Panc1 (cell line): ENCODE measurements at regions not wholly inside any gene's neighbourhood (a gene's known extent, or its start where the extent isn't known, plus 50 kb on each side); places are given as distances from the start of the nearest gene placed in this dataset.

Source experiments
- ATAC-seq: fragments of 200-7000 bp; cut with Tn5 transposase; 2 replicates; pipeline ENCODE4 v1.9.1; 2020; ENCODE audit warnings: mild to moderate bottlenecking, moderate library complexity
- BruUV-seq: library from RNA; stranded (reverse); fragments of 400-500 nt; replicated peaks from 2 replicates; lab custom pipeline; 2021; lab: Mats Ljungman, UMichigan
- CTCF ChIA-PET: fragments of 300-600 bp; sonication (Branson Sonifier 250); formaldehyde crosslinking; loops from one replicate; lab custom pipeline; 2022; ENCODE audit warnings: antibody characterized with exemption; lab: Charles Lee
- POLR2A ChIA-PET: fragments of 300-600 bp; sonication (Branson Sonifier 250); formaldehyde crosslinking; loops from one replicate; lab custom pipeline; 2022; ENCODE audit warnings: antibody characterized with exemption; lab: Charles Lee
- DNase-seq: peaks from one replicate; pipeline ENCODE4 v3.0.0-alpha.2; 2010; ENCODE audit warnings: low read depth, low spot score
- H3K27ac ChIP-seq: 2 replicates; pipeline ENCODE4 v1.5.1; 2011; ENCODE audit warnings: mild to moderate bottlenecking, low read length, inconsistent platforms
- H3K27me3 ChIP-seq: fragments of 200-500 bp; sonication (Bioruptor generic); 2 replicates; pipeline ENCODE4 v1.6.0; 2014; ENCODE audit warnings: low read length, inconsistent platforms; ENCODE audit not compliant: control insufficient read depth, insufficient read depth
- H3K36me3 ChIP-seq: fragments of 200-500 bp; sonication (Bioruptor generic); 2 replicates; pipeline ENCODE4 v1.5.1; 2014; ENCODE audit warnings: inconsistent platforms, mild to moderate bottlenecking, low read length, moderate library complexity; ENCODE audit not compliant: control insufficient read depth, insufficient read depth
- H3K4me1 ChIP-seq: 2 replicates; pipeline ENCODE4 v1.5.1; 2011; ENCODE audit warnings: inconsistent platforms, mild to moderate bottlenecking, low read length, moderate library complexity; ENCODE audit not compliant: control insufficient read depth, insufficient read depth
- H3K4me3 ChIP-seq, 2 experiments: 2 replicates each; pipeline ENCODE4 v1.5.1; 2011 to 2012; ENCODE audit warnings: low read depth in 2 of 2, low read length in 2 of 2, mild to moderate bottlenecking in 2 of 2, inconsistent platforms in 1 of 2, moderate library complexity in 1 of 2
- H3K9me3 ChIP-seq: fragments of 200-500 bp; sonication (Bioruptor generic); 2 replicates; pipeline ENCODE4 v1.5.1; 2014; ENCODE audit warnings: low read depth, mild to moderate bottlenecking, inconsistent platforms, low read length, moderate library complexity; ENCODE audit not compliant: control insufficient read depth, insufficient read depth
- POLR2AphosphoS5 ChIP-seq: IDR thresholded peaks from 2 replicates; pipeline ENCODE4 v1.6.1; 2012; ENCODE audit warnings: mild to moderate bottlenecking, low read depth, low read length, moderate library complexity
- SIN3A ChIP-seq: IDR thresholded peaks from 2 replicates; pipeline ENCODE4 v1.6.1; 2012; ENCODE audit warnings: low read depth, mild to moderate bottlenecking, low read length, moderate library complexity, borderline replicate concordance; ENCODE audit not compliant: insufficient read depth
- TCF7L2 ChIP-seq: IDR thresholded peaks from 2 replicates; pipeline ENCODE4 v1.6.1; 2011; ENCODE audit warnings: mild to moderate bottlenecking, low read depth, low read length, inconsistent platforms
- in situ Hi-C: cut with HindIII; loops from 2 replicates; pipeline ENCODE4 v1.10.0; 2016; ENCODE audit warnings: low sequenced_read_pairs, low pct_unique_long_range_greater_than_20kb
- intact Hi-C: fragments of 100-400 bp; cut with micrococcal nuclease; formaldehyde crosslinking; loops from one replicate; pipeline ENCODE4 v1.10.0; 2022; ENCODE audit not compliant: unreplicated experiment
- TF ChIP-seq, protein P1 (sequence below), 2 experiments: IDR thresholded peaks; 2 replicates each; pipeline ENCODE4 v1.6.1; 2011 to 2012; ENCODE audit warnings: low read depth in 2 of 2, control low read depth in 1 of 2, low read length in 1 of 2, mild to moderate bottlenecking in 1 of 2, moderate library complexity in 1 of 2; ENCODE audit not compliant: insufficient read depth in 1 of 2
- TF ChIP-seq, protein P2 (sequence below): fragments of 450-650 bp; IDR thresholded peaks from 2 replicates; pipeline ENCODE4 v1.5.1; 2017; ENCODE audit warnings: mild to moderate bottlenecking

DNA sequence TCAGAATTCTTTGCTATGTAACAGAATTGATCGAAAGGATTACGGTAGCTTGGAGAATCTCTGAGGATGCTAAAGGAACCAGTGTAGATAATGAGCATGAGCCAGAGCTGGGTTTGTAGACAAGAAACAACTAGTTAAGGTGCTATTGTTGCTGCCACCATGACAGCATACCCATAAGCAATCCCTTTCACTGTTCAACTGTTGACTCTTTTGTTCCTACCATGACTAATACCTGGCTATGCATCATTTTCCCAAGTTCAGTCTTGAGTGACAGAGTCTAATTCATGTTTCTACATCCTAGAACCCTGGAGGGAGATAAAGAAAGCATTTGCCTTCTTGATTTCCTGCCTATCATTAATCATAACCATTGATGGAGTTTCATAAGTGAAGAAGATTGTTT is 600.3 kb downstream of the OTOL1 start:
- ChIA-PET CTCF (no interaction called here), POLR2A (no interaction called here)
- intact Hi-C loops (no loop called here), in situ Hi-C loops (no loop called here)
- no peaks in the 10 kb centered on the region for H3K9me3 ChIP-seq
- no peaks in the 10 kb centered on the region for H3K27me3 ChIP-seq
- H3K4me3 ChIP-seq = no peak overlapping the region
- no peak overlapping the region for H3K27ac ChIP-seq
- TF ChIP-seq, protein P1, sequence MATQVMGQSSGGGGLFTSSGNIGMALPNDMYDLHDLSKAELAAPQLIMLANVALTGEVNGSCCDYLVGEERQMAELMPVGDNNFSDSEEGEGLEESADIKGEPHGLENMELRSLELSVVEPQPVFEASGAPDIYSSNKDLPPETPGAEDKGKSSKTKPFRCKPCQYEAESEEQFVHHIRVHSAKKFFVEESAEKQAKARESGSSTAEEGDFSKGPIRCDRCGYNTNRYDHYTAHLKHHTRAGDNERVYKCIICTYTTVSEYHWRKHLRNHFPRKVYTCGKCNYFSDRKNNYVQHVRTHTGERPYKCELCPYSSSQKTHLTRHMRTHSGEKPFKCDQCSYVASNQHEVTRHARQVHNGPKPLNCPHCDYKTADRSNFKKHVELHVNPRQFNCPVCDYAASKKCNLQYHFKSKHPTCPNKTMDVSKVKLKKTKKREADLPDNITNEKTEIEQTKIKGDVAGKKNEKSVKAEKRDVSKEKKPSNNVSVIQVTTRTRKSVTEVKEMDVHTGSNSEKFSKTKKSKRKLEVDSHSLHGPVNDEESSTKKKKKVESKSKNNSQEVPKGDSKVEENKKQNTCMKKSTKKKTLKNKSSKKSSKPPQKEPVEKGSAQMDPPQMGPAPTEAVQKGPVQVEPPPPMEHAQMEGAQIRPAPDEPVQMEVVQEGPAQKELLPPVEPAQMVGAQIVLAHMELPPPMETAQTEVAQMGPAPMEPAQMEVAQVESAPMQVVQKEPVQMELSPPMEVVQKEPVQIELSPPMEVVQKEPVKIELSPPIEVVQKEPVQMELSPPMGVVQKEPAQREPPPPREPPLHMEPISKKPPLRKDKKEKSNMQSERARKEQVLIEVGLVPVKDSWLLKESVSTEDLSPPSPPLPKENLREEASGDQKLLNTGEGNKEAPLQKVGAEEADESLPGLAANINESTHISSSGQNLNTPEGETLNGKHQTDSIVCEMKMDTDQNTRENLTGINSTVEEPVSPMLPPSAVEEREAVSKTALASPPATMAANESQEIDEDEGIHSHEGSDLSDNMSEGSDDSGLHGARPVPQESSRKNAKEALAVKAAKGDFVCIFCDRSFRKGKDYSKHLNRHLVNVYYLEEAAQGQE (IDR thresholded peaks at IDR 0.05; ENCODE audit: insufficient read depth in 1 of 2, low read depth in 2 of 2, low read length in 1 of 2) = no peak
- TF ChIP-seq POLR2AphosphoS5 (no peak), SIN3A (no peak), TCF7L2 (no peak)
- TF ChIP-seq, protein P2, sequence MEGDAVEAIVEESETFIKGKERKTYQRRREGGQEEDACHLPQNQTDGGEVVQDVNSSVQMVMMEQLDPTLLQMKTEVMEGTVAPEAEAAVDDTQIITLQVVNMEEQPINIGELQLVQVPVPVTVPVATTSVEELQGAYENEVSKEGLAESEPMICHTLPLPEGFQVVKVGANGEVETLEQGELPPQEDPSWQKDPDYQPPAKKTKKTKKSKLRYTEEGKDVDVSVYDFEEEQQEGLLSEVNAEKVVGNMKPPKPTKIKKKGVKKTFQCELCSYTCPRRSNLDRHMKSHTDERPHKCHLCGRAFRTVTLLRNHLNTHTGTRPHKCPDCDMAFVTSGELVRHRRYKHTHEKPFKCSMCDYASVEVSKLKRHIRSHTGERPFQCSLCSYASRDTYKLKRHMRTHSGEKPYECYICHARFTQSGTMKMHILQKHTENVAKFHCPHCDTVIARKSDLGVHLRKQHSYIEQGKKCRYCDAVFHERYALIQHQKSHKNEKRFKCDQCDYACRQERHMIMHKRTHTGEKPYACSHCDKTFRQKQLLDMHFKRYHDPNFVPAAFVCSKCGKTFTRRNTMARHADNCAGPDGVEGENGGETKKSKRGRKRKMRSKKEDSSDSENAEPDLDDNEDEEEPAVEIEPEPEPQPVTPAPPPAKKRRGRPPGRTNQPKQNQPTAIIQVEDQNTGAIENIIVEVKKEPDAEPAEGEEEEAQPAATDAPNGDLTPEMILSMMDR = no peak
- DNase-seq (no peak), ATAC-seq (no peak)
- H3K36me3 ChIP-seq = no peaks in the 10 kb centered on the region
- no TSS peak for BruUV-seq
- H3K4me1 ChIP-seq = no peaks in the 10 kb centered on the region

DNA sequence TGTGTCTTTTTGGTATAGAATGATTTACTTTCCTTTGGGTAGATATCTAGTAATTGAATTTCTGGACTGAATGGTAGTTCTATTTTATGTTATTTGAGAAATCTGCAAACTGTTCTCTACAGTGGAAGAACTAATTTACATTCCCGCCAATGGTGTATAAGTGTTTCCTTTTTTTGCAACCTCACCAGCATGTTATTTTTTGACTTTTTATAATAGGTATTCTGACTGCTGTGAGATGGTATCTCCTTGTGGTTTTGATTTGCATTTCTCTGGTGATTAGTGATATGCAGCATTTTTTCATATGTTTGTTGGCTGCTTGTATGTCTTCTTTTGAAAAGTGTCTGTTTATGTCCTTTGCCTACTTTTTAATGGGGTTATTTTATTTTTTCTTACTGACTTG is 607.2 kb downstream of the OTOL1 start:
- CTCF ChIA-PET = no interaction called here
- TF ChIP-seq SIN3A = no peak
- no peak for TF ChIP-seq POLR2AphosphoS5
- no peak for TF ChIP-seq TCF7L2
- TF ChIP-seq, protein P2 = no peak
- TF ChIP-seq, protein P1 (IDR thresholded peaks at IDR 0.05; ENCODE audit: insufficient read depth in 1 of 2, low read depth in 2 of 2, low read length in 1 of 2) = no peak
- BruUV-seq = no TSS peak

More for the DNA sequence above, 607.2 kb downstream of the OTOL1 start:
- DNase-seq = no peak
- in situ Hi-C loops = no loop called here
- no peaks in the 10 kb centered on the region for H3K27me3 ChIP-seq
- H3K4me1 ChIP-seq = no peaks in the 10 kb centered on the region
- H3K9me3 ChIP-seq = no peaks in the 10 kb centered on the region
- intact Hi-C loops = no loop called here
- H3K36me3 ChIP-seq = no peaks in the 10 kb centered on the region
- H3K27ac ChIP-seq = no peak overlapping the region
- H3K4me3 ChIP-seq = no peak overlapping the region
- ATAC-seq = no peak
- POLR2A ChIA-PET = no interaction called here
